Thymus (tissue), 11 donors: ENCODE measurements at regions not wholly inside any gene's neighbourhood (a gene's known extent, or its start where the extent isn't known, plus 50 kb on each side); places are given as distances from the start of the nearest gene placed in this dataset.

Experiments
- DNase-seq, 9 donors: peaks; one replicate each; pipeline ENCODE4 v3.0.0-alpha.2; 2013; ENCODE audit warnings: low spot score in 9 of 9, low read depth in 6 of 9, missing footprints in 1 of 9
- H3K27ac ChIP-seq, 2 donors: one replicate each; pipeline ENCODE4 v1.5.1; 2013; ENCODE audit warnings: control low read depth in 1 of 2, low read depth in 1 of 2, low read length in 1 of 2, mild to moderate bottlenecking in 1 of 2, moderate library complexity in 1 of 2
- H3K27me3 ChIP-seq, 2 donors: one replicate each; pipeline ENCODE4 v1.5.1; 2013; ENCODE audit warnings: low read length in 1 of 2; ENCODE audit not compliant: control insufficient read depth in 2 of 2, insufficient read depth in 1 of 2
- H3K36me3 ChIP-seq, 2 donors: one replicate each; pipeline ENCODE4 v1.5.1; 2013; ENCODE audit warnings: low read length in 1 of 2, mild to moderate bottlenecking in 1 of 2, moderate library complexity in 1 of 2; ENCODE audit not compliant: control insufficient read depth in 2 of 2, insufficient read depth in 2 of 2
- H3K4me1 ChIP-seq, 2 donors: one replicate each; pipeline ENCODE4 v1.5.1; 2013; ENCODE audit warnings: low read length in 2 of 2; ENCODE audit not compliant: control insufficient read depth in 2 of 2, insufficient read depth in 2 of 2
- H3K4me3 ChIP-seq, 2 donors: one replicate each; pipeline ENCODE4 v1.5.1; 2013; ENCODE audit warnings: low read length in 2 of 2, control low read depth in 1 of 2, mild to moderate bottlenecking in 1 of 2
- H3K9me3 ChIP-seq, 2 donors: one replicate each; pipeline ENCODE4 v1.5.1; 2013; ENCODE audit warnings: low read length in 1 of 2, mild to moderate bottlenecking in 1 of 2; ENCODE audit not compliant: control insufficient read depth in 2 of 2, insufficient read depth in 1 of 2
- WGBS: extraction: QIAGEN DNeasy Blood & Tissue Kit; methylation state at CpG from one replicate; pipeline ENCODE4 v1.1.7; 2013; 5-methylcytosine and 5-hydroxymethylcytosine counted together
- donor health status: healthy.

GRCh38 chr21:28516021-28516420 lies 476.7 kb downstream of the LTN1 start:
- H3K4me3 ChIP-seq, result no peak overlapping the region
- no peak for DNase-seq
- WGBS, result 88% methylated on average over 1 of the region's 1 CpG
- H3K4me1 ChIP-seq, result no peaks in the 10 kb centered on the region
- H3K36me3 ChIP-seq, result no peaks in the 10 kb centered on the region
- H3K27ac ChIP-seq, result no peak overlapping the region
- no peaks in the 10 kb centered on the region for H3K9me3 ChIP-seq
- H3K27me3 ChIP-seq, result no peaks in the 10 kb centered on the region

DNA sequence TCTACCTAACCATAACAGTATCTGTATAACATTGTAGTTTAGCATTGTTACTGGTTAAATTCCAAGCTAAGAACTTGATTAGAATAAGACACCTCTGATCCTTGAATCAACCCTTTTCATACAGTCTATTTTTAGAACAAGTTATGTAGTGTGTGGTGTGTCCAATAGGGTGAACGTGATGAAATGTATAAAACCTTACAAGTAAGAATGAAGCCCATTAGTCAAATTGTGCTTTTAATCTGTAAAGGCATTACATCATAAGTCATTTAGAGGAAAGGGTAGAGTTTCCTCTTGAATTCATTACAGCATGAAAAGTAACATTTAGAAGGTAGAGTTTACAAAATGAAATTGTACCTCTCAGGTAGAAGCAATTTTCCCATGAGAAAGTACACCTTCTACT lies 479.2 kb downstream of the LTN1 start:
- Histone ChIP-seq H3K9me3 (no peaks in the 10 kb centered on the region), H3K36me3 (no peaks in the 10 kb centered on the region), H3K4me1 (no peaks in the 10 kb centered on the region), H3K4me3 (no peak overlapping the region), H3K27me3 (no peaks in the 10 kb centered on the region), H3K27ac (no peak overlapping the region)
- WGBS, result 68% methylated on average over 1 of the region's 1 CpG
- no peak for DNase-seq

- WGBS, result 69% methylated on average over 3 of the region's 3 CpGs
Measured at GRCh38 chr21:28509031-28509430, 483.6 kb downstream of the LTN1 start.

GRCh38 chr21:28508126-28508525 lies 484.6 kb downstream of the LTN1 start:
- DNase-seq, result no peak

More at GRCh38 chr21:28509031-28509430, 483.6 kb downstream of the LTN1 start:
- H3K9me3 ChIP-seq, result peaks cover 2 to 4% of the 10 kb centered on the region in 2 donors
- no peak overlapping the region for H3K27ac ChIP-seq
- no peaks in the 10 kb centered on the region for H3K27me3 ChIP-seq
- no peak overlapping the region for H3K4me3 ChIP-seq
- DNase-seq, result no peak
- no peaks in the 10 kb centered on the region for H3K4me1 ChIP-seq
- no peaks in the 10 kb centered on the region for H3K36me3 ChIP-seq

GRCh38 chr21:28496517-28496916 lies 496.2 kb downstream of the LTN1 start:
- no peak for DNase-seq
- H3K27ac ChIP-seq, result no peak overlapping the region
- no peaks in the 10 kb centered on the region for H3K9me3 ChIP-seq
- H3K27me3 ChIP-seq, result no peaks in the 10 kb centered on the region
- no peaks in the 10 kb centered on the region for H3K36me3 ChIP-seq
- H3K4me3 ChIP-seq, result no peak overlapping the region
- H3K4me1 ChIP-seq, result no peaks in the 10 kb centered on the region

More at GRCh38 chr21:28508126-28508525, 484.6 kb downstream of the LTN1 start:
- Histone ChIP-seq H3K27me3 (no peaks in the 10 kb centered on the region), H3K9me3 (peaks cover 2 to 4% of the 10 kb centered on the region in 2 donors), H3K4me3 (no peak overlapping the region), H3K27ac (no peak overlapping the region), H3K36me3 (no peaks in the 10 kb centered on the region), H3K4me1 (no peaks in the 10 kb centered on the region)

GRCh38 chr21:28492127-28492526 lies 500.6 kb downstream of the LTN1 start:
- no peaks in the 10 kb centered on the region for H3K27me3 ChIP-seq
- H3K9me3 ChIP-seq, result no peaks in the 10 kb centered on the region
- 93% methylated on average over 4 of the region's 4 CpGs for WGBS
- no peak overlapping the region for H3K27ac ChIP-seq
- no peak for DNase-seq
- no peak overlapping the region for H3K4me3 ChIP-seq
- H3K4me1 ChIP-seq, result no peaks in the 10 kb centered on the region
- H3K36me3 ChIP-seq, result no peaks in the 10 kb centered on the region

GRCh38 chr21:28489821-28490350 lies 502.8 kb downstream of the LTN1 start:
- Histone ChIP-seq H3K9me3 (no peaks in the 10 kb centered on the region), H3K36me3 (no peaks in the 10 kb centered on the region), H3K4me3 (no peak overlapping the region), H3K27me3 (no peaks in the 10 kb centered on the region), H3K4me1 (no peaks in the 10 kb centered on the region), H3K27ac (no peak overlapping the region)
- WGBS, result 94% methylated on average over 3 of the region's 3 CpGs
- DNase-seq, result no peak

GRCh38 chr21:28489162-28489561 lies 503.5 kb downstream of the LTN1 start:
- Histone ChIP-seq H3K36me3 (no peaks in the 10 kb centered on the region), H3K4me1 (no peaks in the 10 kb centered on the region), H3K4me3 (no peak overlapping the region), H3K9me3 (no peaks in the 10 kb centered on the region), H3K27ac (no peak overlapping the region), H3K27me3 (no peaks in the 10 kb centered on the region)
- WGBS, result 78% methylated on average over 7 of the region's 7 CpGs
- no peak for DNase-seq

- Histone ChIP-seq H3K4me3 (no peak overlapping the region), H3K9me3 (no peaks in the 10 kb centered on the region), H3K4me1 (no peaks in the 10 kb centered on the region), H3K27ac (no peak overlapping the region), H3K27me3 (no peaks in the 10 kb centered on the region), H3K36me3 (no peaks in the 10 kb centered on the region)
- DNase-seq, result no peak
- 88% methylated on average over 9 of the region's 9 CpGs for WGBS
Measured at GRCh38 chr21:28487455-28488070, 505.1 kb downstream of the LTN1 start.
